Ecto neural progenitor cell (in vitro differentiated cells): ENCODE measurements at regions not wholly inside any gene's neighbourhood (a gene's known extent, or its start where the extent isn't known, plus 50 kb on each side); places are given as distances from the start of the nearest gene placed in this dataset.

Experiments
- DNase-seq: peaks from one replicate; pipeline ENCODE4 v3.0.0-alpha.2; 2018; ENCODE audit warnings: low spot score

- DNase-seq, result no peak
Measured at GRCh38 chr21:38930853-38931252, 125.1 kb downstream of the ETS2 start.

GRCh38 chr21:38930066-38930465 is 124.3 kb downstream of the ETS2 start:
- DNase-seq, result no peak

GRCh38 chr21:38929652-38930051 is 123.9 kb downstream of the ETS2 start:
- DNase-seq, result no peak

- DNase-seq, result no peak
Measured at GRCh38 chr21:38929142-38929541, 123.4 kb downstream of the ETS2 start.

GRCh38 chr21:38927776-38928175 is 122.0 kb downstream of the ETS2 start:
- DNase-seq, result no peak

- no peak for DNase-seq
Measured at GRCh38 chr21:38925923-38926322, 120.2 kb downstream of the ETS2 start.

- DNase-seq, result no peak
Measured at GRCh38 chr21:38925478-38925877, 119.7 kb downstream of the ETS2 start.

- DNase-seq, result no peak
Measured at GRCh38 chr21:38924954-38925353, 119.2 kb downstream of the ETS2 start.

- DNase-seq, result no peak
Measured at GRCh38 chr21:38923429-38923828, 117.7 kb downstream of the ETS2 start.

GRCh38 chr21:38922474-38923235 is 116.9 kb downstream of the ETS2 start:
- DNase-seq, result no peak

GRCh38 chr21:38921511-38922251 is 116.0 kb downstream of the ETS2 start:
- no peak for DNase-seq

- DNase-seq, result no peak
Measured at GRCh38 chr21:38920631-38921398, 115.1 kb downstream of the ETS2 start.

- no peak for DNase-seq
Measured at GRCh38 chr21:38918607-38919346, 113.0 kb downstream of the ETS2 start.

- no peak for DNase-seq
Measured at GRCh38 chr21:38917043-38917774, 111.5 kb downstream of the ETS2 start.

GRCh38 chr21:38916214-38916964 is 110.7 kb downstream of the ETS2 start:
- no peak for DNase-seq

- DNase-seq, result no peak
Measured at GRCh38 chr21:38915546-38915945, 109.8 kb downstream of the ETS2 start.

- no peak for DNase-seq
Measured at GRCh38 chr21:38914528-38915293, 109.0 kb downstream of the ETS2 start.

GRCh38 chr21:38913893-38914527 is 108.3 kb downstream of the ETS2 start:
- peak; percentile 19 for DNase-seq
